Pons (tissue), 1 donor: ENCODE measurements at regions not wholly inside any gene's neighbourhood (a gene's known extent, or its start where the extent isn't known, plus 50 kb on each side); places are given as distances from the start of the nearest gene placed in this dataset.

Experiments used
- DNase-seq: peaks from one replicate; pipeline ENCODE4 v3.0.0-alpha.2; 2016; ENCODE audit warnings: low spot score

- no peak for DNase-seq
These were observed 118.2 kb upstream of the HMHB1 start for GRCh38 chr5:143693651-143694252.

GRCh38 chr5:143692342-143692741 lies 119.6 kb upstream of the HMHB1 start:
- no peak for DNase-seq

GRCh38 chr5:143691945-143692290 lies 120.0 kb upstream of the HMHB1 start:
- DNase-seq = no peak

- DNase-seq = no peak
These were observed 120.5 kb upstream of the HMHB1 start for GRCh38 chr5:143691287-143691944.

- no peak for DNase-seq
These were observed 124.4 kb upstream of the HMHB1 start for GRCh38 chr5:143687604-143688003.

GRCh38 chr5:143685246-143685815 lies 126.6 kb upstream of the HMHB1 start:
- DNase-seq = no peak

- no peak for DNase-seq
These were observed 128.5 kb upstream of the HMHB1 start for GRCh38 chr5:143683459-143683858.

GRCh38 chr5:143682929-143683386 lies 129.0 kb upstream of the HMHB1 start:
- DNase-seq = no peak

- DNase-seq = no peak
These were observed 129.6 kb upstream of the HMHB1 start for GRCh38 chr5:143682246-143682905.

GRCh38 chr5:143680672-143681259 lies 131.2 kb upstream of the HMHB1 start:
- DNase-seq = no peak

GRCh38 chr5:143679777-143680176 lies 132.2 kb upstream of the HMHB1 start:
- no peak for DNase-seq

GRCh38 chr5:143678148-143678905 lies 133.6 kb upstream of the HMHB1 start:
- DNase-seq = no peak

GRCh38 chr5:143677403-143677802 lies 134.6 kb upstream of the HMHB1 start:
- no peak for DNase-seq

GRCh38 chr5:143676802-143677201 lies 135.2 kb upstream of the HMHB1 start:
- DNase-seq = no peak

- DNase-seq = no peak
These were observed 137.5 kb upstream of the HMHB1 start for GRCh38 chr5:143674469-143674786.

GRCh38 chr5:143673676-143674468 lies 138.1 kb upstream of the HMHB1 start:
- no peak for DNase-seq

GRCh38 chr5:143672806-143673205 lies 139.2 kb upstream of the HMHB1 start:
- DNase-seq = no peak

GRCh38 chr5:143671674-143672569 lies 140.0 kb upstream of the HMHB1 start:
- no peak for DNase-seq

- DNase-seq = no peak
These were observed 140.9 kb upstream of the HMHB1 start for GRCh38 chr5:143671021-143671420.

GRCh38 chr5:143665866-143666265 lies 146.1 kb upstream of the HMHB1 start:
- no peak for DNase-seq
